ENCODE measurements at regions not wholly inside any gene's neighbourhood (a gene's known extent, or its start where the extent isn't known, plus 50 kb on each side); places are given as distances from the start of the nearest gene placed in this dataset.
"Not testable (repeated sequence)": the region's sequence is repeated elsewhere in the genome, so short reads cannot be mapped to it uniquely, and the experiment has no call there.

GRCh38 chr14:62505045-62505444, 540.2 kb downstream of the KCNH5 start (continued):
- no peak for TF ChIP-seq SNAPC5 (CRISPR knock-in tag; IDR thresholded peaks at IDR 0.05; ENCODE audit: borderline replicate concordance)
- no peak for TF ChIP-seq ZNF253 (CRISPR knock-in tag; IDR thresholded peaks at IDR 0.05; ENCODE audit: borderline replicate concordance)

- POLR2A ChIA-PET; H3K27ac ChIP-seq (ENCODE audit: extremely low read length, insufficient read depth, low read length); H3K4me2 ChIP-seq (ENCODE audit: low read depth, low read length); ATAC-seq; CTCF ChIA-PET (ENCODE audit: low intra/inter-chr PET ratio, low total read pairs); H2AFZ ChIP-seq (ENCODE audit: low read length); H3K4me1 ChIP-seq (ENCODE audit: insufficient read depth, low read length); H3K36me3 ChIP-seq (replicated peaks in 1 of 2; ENCODE audit: control insufficient read depth in 1 of 2, insufficient read depth in 2 of 2, low read length in 2 of 2); BruUV-seq (replicated peaks); DNase-seq (ENCODE audit: low spot score); H3K27me3 ChIP-seq (ENCODE audit: control insufficient read depth in 1 of 2, insufficient read depth in 2 of 2, low read length in 2 of 2); H3K4me3 ChIP-seq (replicated peaks in 1 of 3; ENCODE audit: insufficient read depth in 1 of 3, low read depth in 2 of 3, low read length in 3 of 3); intact Hi-C loops (cut with micrococcal nuclease; ENCODE audit: unreplicated experiment); H3K79me2 ChIP-seq (ENCODE audit: insufficient read depth, low read length); FAIRE-seq; H4K20me1 ChIP-seq (ENCODE audit: insufficient read depth, low read length); in situ Hi-C loops (cut with HindIII; ENCODE audit: extremely low pct_ligation_motif_present, low pct_unique_long_range_greater_than_20kb); H3K9ac ChIP-seq (ENCODE audit: insufficient read depth, low read depth, low read length): not testable (repeated sequence)
- H3K9me3 ChIP-seq (ENCODE audit: low read length) = peaks cover 51% of the 10 kb centered on the region
- 39% methylated on average over 5 of the region's 9 CpGs for WGBS (ENCODE audit: low lambda C conversion rate)
These were observed 523.9 kb downstream of the KCNH5 start for GRCh38 chr14:62521309-62521708.

GRCh38 chr14:62528296-62528695, 517.0 kb downstream of the KCNH5 start:
- no peak overlapping the region for H3K4me3 ChIP-seq (replicated peaks in 1 of 3; ENCODE audit: insufficient read depth in 1 of 3, low read depth in 2 of 3, low read length in 3 of 3)
- ChIA-PET CTCF (ENCODE audit: low intra/inter-chr PET ratio, low total read pairs) (no interaction called here), POLR2A (no interaction called here)
- peaks cover 65% of the 10 kb centered on the region for H3K9me3 ChIP-seq (ENCODE audit: low read length)
- H3K27ac ChIP-seq (ENCODE audit: extremely low read length, insufficient read depth, low read length) = no peak overlapping the region
- H4K20me1 ChIP-seq (ENCODE audit: insufficient read depth, low read length) = no peaks in the 10 kb centered on the region
- H3K9ac ChIP-seq (ENCODE audit: insufficient read depth, low read depth, low read length) = no peak overlapping the region
- TF ChIP-seq ZNF598 (CRISPR knock-in tag; IDR thresholded peaks at IDR 0.05; ENCODE audit: borderline replicate concordance) = no peak
- TF ChIP-seq SUZ12 (IDR thresholded peaks at IDR 0.05; ENCODE audit: low read depth, low read length) = no peak
- no peak for TF ChIP-seq SRF (IDR thresholded peaks at IDR 0.05; ENCODE audit: low read depth, low read length)
- TF ChIP-seq ZNF597 (CRISPR knock-in tag; IDR thresholded peaks at IDR 0.05) = no peak
- WGBS (ENCODE audit: low lambda C conversion rate) = 0% methylated on average over 1 of the region's 1 CpG
- H3K27me3 ChIP-seq (ENCODE audit: control insufficient read depth in 1 of 2, insufficient read depth in 2 of 2, low read length in 2 of 2) = no peaks in the 10 kb centered on the region
- no peak for ATAC-seq
- intact Hi-C loops (cut with micrococcal nuclease; ENCODE audit: unreplicated experiment) = no loop called here
- H3K36me3 ChIP-seq (replicated peaks in 1 of 2; ENCODE audit: control insufficient read depth in 1 of 2, insufficient read depth in 2 of 2, low read length in 2 of 2) = no peaks in the 10 kb centered on the region
- no peaks in the 10 kb centered on the region for H3K4me1 ChIP-seq (ENCODE audit: insufficient read depth, low read length)
- FAIRE-seq = no peak
- no peak overlapping the region for H3K4me2 ChIP-seq (ENCODE audit: low read depth, low read length)
- DNase-seq (ENCODE audit: low spot score) = no peak
- no peak overlapping the region for H2AFZ ChIP-seq (ENCODE audit: low read length)
- no TSS peak for BruUV-seq (replicated peaks)
- H3K79me2 ChIP-seq (ENCODE audit: insufficient read depth, low read length) = no peaks in the 10 kb centered on the region
- in situ Hi-C loops (cut with HindIII; ENCODE audit: extremely low pct_ligation_motif_present, low pct_unique_long_range_greater_than_20kb) = no loop called here

Measured in HepG2 (cell line).